ENCODE measurements at regions not wholly inside any gene's neighbourhood (a gene's known extent, or its start where the extent isn't known, plus 50 kb on each side); places are given as distances from the start of the nearest gene placed in this dataset.

DNA sequence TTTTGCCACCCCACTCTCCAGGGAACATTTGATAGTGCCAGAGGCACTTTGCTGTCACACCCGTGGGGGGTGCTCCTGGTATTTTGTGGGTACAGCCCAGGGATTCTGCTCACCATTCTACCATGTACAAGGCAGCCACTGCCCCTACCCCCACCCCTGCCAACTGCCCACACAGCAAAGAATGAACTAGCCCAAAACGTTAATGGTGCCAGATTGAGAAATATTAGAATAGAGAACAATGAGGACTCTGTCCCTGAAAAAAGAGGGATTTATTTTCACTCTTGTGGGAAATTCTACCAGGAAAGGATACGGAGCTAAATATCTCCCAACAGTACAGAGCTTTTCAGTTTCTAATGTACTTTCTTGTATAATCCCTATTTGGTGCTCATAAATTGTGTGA, 154.5 kb upstream of the SUCLG2 start:
- no CpG with 5 or more reads among the region's 3 CpGs for WGBS (ENCODE audit: insufficient coverage)
- intact Hi-C loops (cut with micrococcal nuclease), result no loop called here
- Mint-ChIP-seq H3K9me3 (peaks cover 0 to 14% (median 4%) of the 10 kb centered on the region in 7 donors), H3K4me1 (no peaks in the 10 kb centered on the region), H3K4me3 (no peak overlapping the region), H3K27ac (no peak overlapping the region), H3K36me3 (no peaks in the 10 kb centered on the region), H3K27me3 (ENCODE audit: low read depth in 3 of 3) (no peaks in the 10 kb centered on the region)
- no peak overlapping the region for H3K9ac ChIP-seq (ENCODE audit: insufficient read depth, low read length, poor library complexity, severe bottlenecking)
- DNase-seq, result no peak
- H3K27ac ChIP-seq (ENCODE audit: low read depth in 1 of 2, low read length in 2 of 2), result no peak overlapping the region
- peaks cover 4 to 18% of the 10 kb centered on the region in 2 donors for H3K9me3 ChIP-seq (replicated peaks in 1 of 2; ENCODE audit: control insufficient read depth in 1 of 2, insufficient read depth in 1 of 2, low read length in 2 of 2)
- H3K79me2 ChIP-seq (ENCODE audit: insufficient read depth, low read length), result no peaks in the 10 kb centered on the region
- no peaks in the 10 kb centered on the region for H3K27me3 ChIP-seq (ENCODE audit: control insufficient read depth in 2 of 2, insufficient read depth in 2 of 2, low read length in 2 of 2)
- no peaks in the 10 kb centered on the region for H4K20me1 ChIP-seq (ENCODE audit: insufficient read depth, low read length)
- TF ChIP-seq, protein P1, sequence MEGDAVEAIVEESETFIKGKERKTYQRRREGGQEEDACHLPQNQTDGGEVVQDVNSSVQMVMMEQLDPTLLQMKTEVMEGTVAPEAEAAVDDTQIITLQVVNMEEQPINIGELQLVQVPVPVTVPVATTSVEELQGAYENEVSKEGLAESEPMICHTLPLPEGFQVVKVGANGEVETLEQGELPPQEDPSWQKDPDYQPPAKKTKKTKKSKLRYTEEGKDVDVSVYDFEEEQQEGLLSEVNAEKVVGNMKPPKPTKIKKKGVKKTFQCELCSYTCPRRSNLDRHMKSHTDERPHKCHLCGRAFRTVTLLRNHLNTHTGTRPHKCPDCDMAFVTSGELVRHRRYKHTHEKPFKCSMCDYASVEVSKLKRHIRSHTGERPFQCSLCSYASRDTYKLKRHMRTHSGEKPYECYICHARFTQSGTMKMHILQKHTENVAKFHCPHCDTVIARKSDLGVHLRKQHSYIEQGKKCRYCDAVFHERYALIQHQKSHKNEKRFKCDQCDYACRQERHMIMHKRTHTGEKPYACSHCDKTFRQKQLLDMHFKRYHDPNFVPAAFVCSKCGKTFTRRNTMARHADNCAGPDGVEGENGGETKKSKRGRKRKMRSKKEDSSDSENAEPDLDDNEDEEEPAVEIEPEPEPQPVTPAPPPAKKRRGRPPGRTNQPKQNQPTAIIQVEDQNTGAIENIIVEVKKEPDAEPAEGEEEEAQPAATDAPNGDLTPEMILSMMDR (IDR thresholded peaks at IDR 0.05), result no peak
- no peak overlapping the region for H3K4me2 ChIP-seq (replicated peaks; ENCODE audit: extremely low read depth, low read length, poor library complexity, severe bottlenecking)
- no peaks in the 10 kb centered on the region for H3K4me1 ChIP-seq (ENCODE audit: control insufficient read depth in 1 of 2, insufficient read depth in 2 of 2, low read length in 2 of 2)
- no peak overlapping the region for H3K4me3 ChIP-seq (replicated peaks in 1 of 3; ENCODE audit: low read depth in 2 of 3, low read length in 3 of 3)
- H2AFZ ChIP-seq (ENCODE audit: insufficient read depth, low read depth, low read length, poor library complexity, severe bottlenecking), result no peak overlapping the region
- no peaks in the 10 kb centered on the region for H3K36me3 ChIP-seq (replicated peaks in 1 of 2; ENCODE audit: control insufficient read depth in 1 of 2, insufficient read depth in 2 of 2, low read length in 2 of 2)

DNA sequence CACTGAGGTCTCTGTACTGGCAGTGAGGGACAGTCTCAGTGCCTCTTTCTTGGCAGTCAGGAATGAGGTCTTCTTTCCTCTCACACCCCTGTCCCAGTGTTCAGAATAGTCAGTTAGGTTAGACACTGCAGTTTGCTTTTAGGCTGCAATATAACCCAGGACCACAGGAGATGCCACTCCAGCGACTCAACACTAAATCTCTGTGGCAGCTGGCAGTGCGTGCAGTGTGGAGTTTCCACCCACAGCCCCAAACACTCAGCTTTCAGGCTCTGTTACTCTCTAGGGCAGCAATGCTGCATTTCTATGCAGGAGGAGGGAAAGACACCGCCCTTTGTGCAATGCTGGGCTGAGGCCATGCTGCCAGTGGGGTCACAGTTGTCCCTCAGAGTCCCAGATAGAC, 150.2 kb upstream of the SUCLG2 start:
- Mint-ChIP-seq H3K36me3 (no peaks in the 10 kb centered on the region), H3K27ac (no peak overlapping the region), H3K4me1 (no peaks in the 10 kb centered on the region), H3K4me3 (no peak overlapping the region), H3K27me3 (ENCODE audit: low read depth in 3 of 3) (peaks cover 0 to 2% (median 0%) of the 10 kb centered on the region in 3 donors), H3K9me3 (peaks cover 0 to 15% (median 8%) of the 10 kb centered on the region in 7 donors)
- no peak overlapping the region for H3K27ac ChIP-seq (ENCODE audit: low read depth in 1 of 2, low read length in 2 of 2)
- H3K36me3 ChIP-seq (replicated peaks in 1 of 2; ENCODE audit: control insufficient read depth in 1 of 2, insufficient read depth in 2 of 2, low read length in 2 of 2), result no peaks in the 10 kb centered on the region
- H3K27me3 ChIP-seq (ENCODE audit: control insufficient read depth in 2 of 2, insufficient read depth in 2 of 2, low read length in 2 of 2), result no peaks in the 10 kb centered on the region
- peaks cover 7 to 22% of the 10 kb centered on the region in 2 donors for H3K9me3 ChIP-seq (replicated peaks in 1 of 2; ENCODE audit: control insufficient read depth in 1 of 2, insufficient read depth in 1 of 2, low read length in 2 of 2)
- no peaks in the 10 kb centered on the region for H4K20me1 ChIP-seq (ENCODE audit: insufficient read depth, low read length)
- no peak for DNase-seq
- H2AFZ ChIP-seq (ENCODE audit: insufficient read depth, low read depth, low read length, poor library complexity, severe bottlenecking), result no peak overlapping the region
- no peak overlapping the region for H3K4me2 ChIP-seq (replicated peaks; ENCODE audit: extremely low read depth, low read length, poor library complexity, severe bottlenecking)
- no peak overlapping the region for H3K9ac ChIP-seq (ENCODE audit: insufficient read depth, low read length, poor library complexity, severe bottlenecking)
- no peaks in the 10 kb centered on the region for H3K79me2 ChIP-seq (ENCODE audit: insufficient read depth, low read length)
- H3K4me1 ChIP-seq (ENCODE audit: control insufficient read depth in 1 of 2, insufficient read depth in 2 of 2, low read length in 2 of 2), result no peaks in the 10 kb centered on the region
- no peak overlapping the region for H3K4me3 ChIP-seq (replicated peaks in 1 of 3; ENCODE audit: low read depth in 2 of 3, low read length in 3 of 3)
- TF ChIP-seq, protein P1 (IDR thresholded peaks at IDR 0.05), result no peak
- 100% methylated on average over 2 of the region's 3 CpGs for WGBS (ENCODE audit: insufficient coverage)
- intact Hi-C loops (cut with micrococcal nuclease), result no loop called here
